Transverse colon (tissue), 4 donors: ENCODE measurements at regions not wholly inside any gene's neighbourhood (a gene's known extent, or its start where the extent isn't known, plus 50 kb on each side); places are given as distances from the start of the nearest gene placed in this dataset.

Experiments
- POLR2AphosphoS5 ChIP-seq, 3 donors: sonication (generic); formaldehyde crosslinking; IDR thresholded peaks; one replicate each; pipeline ENCODE4 v1.6.1; 2016; ENCODE audit warnings: antibody characterized with exemption in 3 of 3
- TF ChIP-seq, protein P1 (sequence below), 5 experiments: fragments of 200-600 bp in 3 of 5; fragments of 450-650 bp in 2 of 5; sonication (generic) in 3 of 5; IDR thresholded peaks; 1 replicate in 2 of 5; 2 replicates in 3 of 5; pipeline ENCODE4 v1.5.1; 2016 to 2017; ENCODE audit warnings: antibody characterized with exemption in 5 of 5, inconsistent platforms in 3 of 5, mild to moderate bottlenecking in 2 of 5, moderate library complexity in 1 of 5

DNA sequence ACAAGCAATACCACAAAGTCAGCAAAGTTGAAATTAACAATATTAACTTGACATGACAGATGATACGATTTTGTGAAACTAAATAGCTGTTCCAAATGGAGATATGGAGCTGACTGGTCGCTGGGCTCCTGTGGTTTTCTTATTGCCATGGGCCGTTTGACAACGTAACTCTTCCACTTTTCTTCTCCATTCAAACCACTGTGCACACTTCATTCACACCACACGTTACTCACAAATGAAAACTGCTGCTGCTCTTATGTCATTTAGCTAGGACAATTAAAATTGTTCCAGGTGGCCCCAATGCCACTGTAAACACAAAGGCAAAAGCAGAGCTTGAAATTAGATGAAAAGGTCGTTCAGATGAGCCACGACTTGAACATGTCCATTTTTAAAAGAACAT lies 94.0 kb upstream of the VGLL4 start:
- TF ChIP-seq POLR2AphosphoS5 (IDR thresholded peaks at IDR 0.05) = no peak
- TF ChIP-seq, protein P1, sequence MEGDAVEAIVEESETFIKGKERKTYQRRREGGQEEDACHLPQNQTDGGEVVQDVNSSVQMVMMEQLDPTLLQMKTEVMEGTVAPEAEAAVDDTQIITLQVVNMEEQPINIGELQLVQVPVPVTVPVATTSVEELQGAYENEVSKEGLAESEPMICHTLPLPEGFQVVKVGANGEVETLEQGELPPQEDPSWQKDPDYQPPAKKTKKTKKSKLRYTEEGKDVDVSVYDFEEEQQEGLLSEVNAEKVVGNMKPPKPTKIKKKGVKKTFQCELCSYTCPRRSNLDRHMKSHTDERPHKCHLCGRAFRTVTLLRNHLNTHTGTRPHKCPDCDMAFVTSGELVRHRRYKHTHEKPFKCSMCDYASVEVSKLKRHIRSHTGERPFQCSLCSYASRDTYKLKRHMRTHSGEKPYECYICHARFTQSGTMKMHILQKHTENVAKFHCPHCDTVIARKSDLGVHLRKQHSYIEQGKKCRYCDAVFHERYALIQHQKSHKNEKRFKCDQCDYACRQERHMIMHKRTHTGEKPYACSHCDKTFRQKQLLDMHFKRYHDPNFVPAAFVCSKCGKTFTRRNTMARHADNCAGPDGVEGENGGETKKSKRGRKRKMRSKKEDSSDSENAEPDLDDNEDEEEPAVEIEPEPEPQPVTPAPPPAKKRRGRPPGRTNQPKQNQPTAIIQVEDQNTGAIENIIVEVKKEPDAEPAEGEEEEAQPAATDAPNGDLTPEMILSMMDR (IDR thresholded peaks at IDR 0.05) = no peak
